ENCODE measurements at regions not wholly inside any gene's neighbourhood (a gene's known extent, or its start where the extent isn't known, plus 50 kb on each side); places are given as distances from the start of the nearest gene placed in this dataset.

GRCh38 chr16:55142405-55142804 lies 181.6 kb upstream of the IRX6 start:
- DNase-seq (ENCODE audit: insufficient read length, low spot score, missing footprints): no peak
- H3K36me3 ChIP-seq (ENCODE audit: insufficient read depth, low read length): no peaks in the 10 kb centered on the region
- H3K79me2 ChIP-seq (ENCODE audit: insufficient read depth, low read length): no peaks in the 10 kb centered on the region
- no peak overlapping the region for H2AFZ ChIP-seq (ENCODE audit: low read length)
- no peak overlapping the region for H3K4me3 ChIP-seq (ENCODE audit: insufficient read depth, low read length)
- H3K4me2 ChIP-seq (ENCODE audit: insufficient read depth, low read length): no peak overlapping the region
- H3K4me1 ChIP-seq (ENCODE audit: insufficient read depth, low read length): no peaks in the 10 kb centered on the region
- no peaks in the 10 kb centered on the region for H4K20me1 ChIP-seq (ENCODE audit: insufficient read depth, low read length)
- H3K27ac ChIP-seq (ENCODE audit: low read depth, low read length): no peak overlapping the region
- no peak for TF ChIP-seq CTCF (IDR thresholded peaks at IDR 0.05; ENCODE audit: extremely low read depth, low read depth, low read length)
- no peaks in the 10 kb centered on the region for H3K9me3 ChIP-seq (ENCODE audit: low read depth, low read length)
- peaks cover 5% of the 10 kb centered on the region for H3K27me3 ChIP-seq (ENCODE audit: insufficient read depth, low read length)

- H3K4me1 ChIP-seq (ENCODE audit: insufficient read depth, low read length): no peaks in the 10 kb centered on the region
- H3K4me2 ChIP-seq (ENCODE audit: insufficient read depth, low read length): no peak overlapping the region
- TF ChIP-seq CTCF (IDR thresholded peaks at IDR 0.05; ENCODE audit: extremely low read depth, low read depth, low read length): no peak
- no peak overlapping the region for H3K4me3 ChIP-seq (ENCODE audit: insufficient read depth, low read length)
- no peaks in the 10 kb centered on the region for H3K9me3 ChIP-seq (ENCODE audit: low read depth, low read length)
- no peak overlapping the region for H3K27ac ChIP-seq (ENCODE audit: low read depth, low read length)
- H3K36me3 ChIP-seq (ENCODE audit: insufficient read depth, low read length): no peaks in the 10 kb centered on the region
- H3K27me3 ChIP-seq (ENCODE audit: insufficient read depth, low read length): peaks cover 5% of the 10 kb centered on the region
- no peak for DNase-seq (ENCODE audit: insufficient read length, low spot score, missing footprints)
- H2AFZ ChIP-seq (ENCODE audit: low read length): no peak overlapping the region
- no peaks in the 10 kb centered on the region for H4K20me1 ChIP-seq (ENCODE audit: insufficient read depth, low read length)
- H3K79me2 ChIP-seq (ENCODE audit: insufficient read depth, low read length): no peaks in the 10 kb centered on the region
Measured at GRCh38 chr16:55144651-55145050, 179.4 kb upstream of the IRX6 start.

- Histone ChIP-seq H3K27me3 (ENCODE audit: insufficient read depth, low read length) (peaks cover 8% of the 10 kb centered on the region), H4K20me1 (ENCODE audit: insufficient read depth, low read length) (no peaks in the 10 kb centered on the region), H3K4me2 (ENCODE audit: insufficient read depth, low read length) (no peak overlapping the region), H3K4me3 (ENCODE audit: insufficient read depth, low read length) (no peak overlapping the region), H3K4me1 (ENCODE audit: insufficient read depth, low read length) (no peaks in the 10 kb centered on the region), H3K9me3 (ENCODE audit: low read depth, low read length) (no peaks in the 10 kb centered on the region), H3K27ac (ENCODE audit: low read depth, low read length) (no peak overlapping the region), H3K36me3 (ENCODE audit: insufficient read depth, low read length) (no peaks in the 10 kb centered on the region), H3K79me2 (ENCODE audit: insufficient read depth, low read length) (no peaks in the 10 kb centered on the region), H2AFZ (ENCODE audit: low read length) (no peak overlapping the region)
- no peak for TF ChIP-seq CTCF (IDR thresholded peaks at IDR 0.05; ENCODE audit: extremely low read depth, low read depth, low read length)
- no peak for DNase-seq (ENCODE audit: insufficient read length, low spot score, missing footprints)
Measured at GRCh38 chr16:55145771-55146603, 178.0 kb upstream of the IRX6 start.

- no peak for DNase-seq (ENCODE audit: insufficient read length, low spot score, missing footprints)
- Histone ChIP-seq H3K27ac (ENCODE audit: low read depth, low read length) (no peak overlapping the region), H3K79me2 (ENCODE audit: insufficient read depth, low read length) (no peaks in the 10 kb centered on the region), H3K9me3 (ENCODE audit: low read depth, low read length) (no peaks in the 10 kb centered on the region), H3K4me2 (ENCODE audit: insufficient read depth, low read length) (no peak overlapping the region), H3K36me3 (ENCODE audit: insufficient read depth, low read length) (no peaks in the 10 kb centered on the region), H3K4me3 (ENCODE audit: insufficient read depth, low read length) (no peak overlapping the region), H3K4me1 (ENCODE audit: insufficient read depth, low read length) (no peaks in the 10 kb centered on the region), H2AFZ (ENCODE audit: low read length) (no peak overlapping the region), H4K20me1 (ENCODE audit: insufficient read depth, low read length) (no peaks in the 10 kb centered on the region), H3K27me3 (ENCODE audit: insufficient read depth, low read length) (peaks cover 8% of the 10 kb centered on the region)
- no peak for TF ChIP-seq CTCF (IDR thresholded peaks at IDR 0.05; ENCODE audit: extremely low read depth, low read depth, low read length)
Measured at GRCh38 chr16:55146966-55147365, 177.0 kb upstream of the IRX6 start.
